ENCODE measurements at regions not wholly inside any gene's neighbourhood (a gene's known extent, or its start where the extent isn't known, plus 50 kb on each side); places are given as distances from the start of the nearest gene placed in this dataset.

DNA sequence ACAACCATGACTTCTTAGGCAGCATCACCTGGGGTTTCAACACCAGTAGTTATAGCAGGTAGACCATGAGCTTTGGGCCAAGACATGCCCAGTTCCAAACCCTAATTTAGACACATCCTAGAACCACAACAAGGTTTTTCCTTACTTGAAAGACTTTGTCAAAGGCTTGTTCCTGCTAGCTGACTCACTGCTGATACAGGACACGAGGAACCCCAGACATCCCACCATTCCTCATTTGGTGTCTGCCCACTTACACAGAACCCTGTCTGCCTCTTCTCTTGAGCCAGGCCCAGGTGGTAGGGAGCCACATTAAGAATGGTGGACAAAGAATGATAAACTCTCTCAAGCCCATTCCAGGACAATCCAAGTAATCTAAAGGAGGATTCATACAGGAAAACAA lies 109.0 kb downstream of the CCDC71L start:
- Histone ChIP-seq H3K36me3 (ENCODE audit: control insufficient read depth in 3 of 3, insufficient read depth in 3 of 3, low read length in 3 of 3) (no peaks in the 10 kb centered on the region), H3K4me1 (ENCODE audit: control insufficient read depth in 3 of 3, insufficient read depth in 3 of 3, low read length in 3 of 3) (no peaks in the 10 kb centered on the region), H3K4me3 (ENCODE audit: low read length in 3 of 3) (no peak overlapping the region), H3K9me3 (ENCODE audit: control insufficient read depth in 3 of 3, low read length in 3 of 3) (no peaks in the 10 kb centered on the region), H3K27me3 (ENCODE audit: control insufficient read depth in 3 of 3, insufficient read depth in 3 of 3, low read length in 3 of 3) (no peaks in the 10 kb centered on the region), H3K27ac (ENCODE audit: low read depth, low read length) (no peak overlapping the region), H3K9ac (ENCODE audit: low read depth in 1 of 3, low read length in 3 of 3) (no peak overlapping the region)

DNA sequence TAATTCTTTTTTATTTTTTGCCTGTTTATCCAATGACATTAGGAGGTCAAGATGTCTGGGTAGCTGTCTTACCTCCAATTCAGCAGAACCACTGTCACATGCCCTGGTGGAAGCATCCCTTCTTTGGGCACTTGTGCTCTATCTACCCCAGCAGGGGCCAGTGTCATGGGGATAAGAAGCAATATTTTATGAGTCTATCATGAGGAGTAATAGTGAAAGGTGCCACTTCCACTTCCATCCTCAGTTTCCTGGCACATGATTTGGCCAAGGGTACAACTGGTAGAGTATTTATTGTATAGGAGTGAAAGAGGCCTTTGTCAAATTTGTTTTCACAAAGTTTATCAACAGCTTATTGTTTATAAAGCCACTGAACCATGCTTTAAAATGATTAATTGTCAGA lies 112.5 kb downstream of the CCDC71L start:
- H3K36me3 ChIP-seq (ENCODE audit: control insufficient read depth in 3 of 3, insufficient read depth in 3 of 3, low read length in 3 of 3): no peaks in the 10 kb centered on the region
- no peaks in the 10 kb centered on the region for H3K27me3 ChIP-seq (ENCODE audit: control insufficient read depth in 3 of 3, insufficient read depth in 3 of 3, low read length in 3 of 3)
- no peak overlapping the region for H3K4me3 ChIP-seq (ENCODE audit: low read length in 3 of 3)
- no peaks in the 10 kb centered on the region for H3K4me1 ChIP-seq (ENCODE audit: control insufficient read depth in 3 of 3, insufficient read depth in 3 of 3, low read length in 3 of 3)
- H3K9me3 ChIP-seq (ENCODE audit: control insufficient read depth in 3 of 3, low read length in 3 of 3): no peaks in the 10 kb centered on the region
- no peak overlapping the region for H3K9ac ChIP-seq (ENCODE audit: low read depth in 1 of 3, low read length in 3 of 3)
- H3K27ac ChIP-seq (ENCODE audit: low read depth, low read length): no peak overlapping the region

DNA sequence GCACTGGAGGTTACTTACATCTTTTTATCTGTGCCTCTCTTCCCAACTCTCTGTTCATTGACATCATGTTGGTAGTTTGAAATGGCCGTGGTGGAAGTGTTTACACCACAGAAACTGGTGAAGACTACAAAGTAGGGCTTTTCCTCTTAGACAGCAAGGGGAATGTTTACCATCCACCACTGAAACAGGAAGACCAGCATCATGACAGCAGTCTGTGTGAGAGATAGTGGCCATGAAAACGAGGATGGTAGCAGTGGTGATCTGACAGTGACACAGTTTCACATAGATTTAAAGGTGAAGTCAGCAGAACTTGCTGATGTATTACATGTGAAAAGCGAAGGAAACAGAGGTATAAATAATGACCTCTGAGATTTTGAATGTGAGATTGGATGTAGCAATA lies 115.7 kb downstream of the CCDC71L start:
- peaks cover 0 to 2% (median 0%) of the 10 kb centered on the region in 3 donors for H3K4me1 ChIP-seq (ENCODE audit: control insufficient read depth in 3 of 3, insufficient read depth in 3 of 3, low read length in 3 of 3)
- no peak overlapping the region for H3K4me3 ChIP-seq (ENCODE audit: low read length in 3 of 3)
- H3K27me3 ChIP-seq (ENCODE audit: control insufficient read depth in 3 of 3, insufficient read depth in 3 of 3, low read length in 3 of 3): no peaks in the 10 kb centered on the region
- no peaks in the 10 kb centered on the region for H3K36me3 ChIP-seq (ENCODE audit: control insufficient read depth in 3 of 3, insufficient read depth in 3 of 3, low read length in 3 of 3)
- H3K27ac ChIP-seq (ENCODE audit: low read depth, low read length): no peak overlapping the region
- no peaks in the 10 kb centered on the region for H3K9me3 ChIP-seq (ENCODE audit: control insufficient read depth in 3 of 3, low read length in 3 of 3)
- H3K9ac ChIP-seq (ENCODE audit: low read depth in 1 of 3, low read length in 3 of 3): no peak overlapping the region

DNA sequence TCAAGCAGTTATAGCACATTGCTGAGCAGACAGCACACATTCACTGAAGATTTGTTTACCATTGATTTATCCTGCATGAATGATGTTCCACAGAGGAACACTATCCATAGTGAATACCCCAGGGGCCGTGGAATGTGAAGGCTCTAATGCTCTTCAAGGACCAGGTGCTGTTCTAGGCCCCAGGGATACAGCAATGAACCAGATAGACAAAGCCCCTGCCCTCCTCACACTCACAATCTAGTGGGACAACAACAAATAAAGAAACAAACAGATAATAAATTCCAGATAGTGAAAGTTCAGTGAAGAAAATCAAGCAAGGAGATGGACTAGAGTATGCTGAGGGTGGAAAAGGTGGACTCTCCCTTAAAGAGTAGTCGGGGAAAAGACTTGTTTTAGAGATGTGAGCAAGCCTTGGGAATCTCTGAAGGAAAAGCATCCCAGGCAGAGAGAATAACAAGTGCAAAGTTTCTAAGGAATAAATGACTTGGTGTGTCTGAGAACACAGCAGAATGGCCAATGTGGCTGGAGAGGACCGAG lies 117.7 kb downstream of the CCDC71L start:
- no peak overlapping the region for H3K9ac ChIP-seq (ENCODE audit: low read depth in 1 of 3, low read length in 3 of 3)

DNA sequence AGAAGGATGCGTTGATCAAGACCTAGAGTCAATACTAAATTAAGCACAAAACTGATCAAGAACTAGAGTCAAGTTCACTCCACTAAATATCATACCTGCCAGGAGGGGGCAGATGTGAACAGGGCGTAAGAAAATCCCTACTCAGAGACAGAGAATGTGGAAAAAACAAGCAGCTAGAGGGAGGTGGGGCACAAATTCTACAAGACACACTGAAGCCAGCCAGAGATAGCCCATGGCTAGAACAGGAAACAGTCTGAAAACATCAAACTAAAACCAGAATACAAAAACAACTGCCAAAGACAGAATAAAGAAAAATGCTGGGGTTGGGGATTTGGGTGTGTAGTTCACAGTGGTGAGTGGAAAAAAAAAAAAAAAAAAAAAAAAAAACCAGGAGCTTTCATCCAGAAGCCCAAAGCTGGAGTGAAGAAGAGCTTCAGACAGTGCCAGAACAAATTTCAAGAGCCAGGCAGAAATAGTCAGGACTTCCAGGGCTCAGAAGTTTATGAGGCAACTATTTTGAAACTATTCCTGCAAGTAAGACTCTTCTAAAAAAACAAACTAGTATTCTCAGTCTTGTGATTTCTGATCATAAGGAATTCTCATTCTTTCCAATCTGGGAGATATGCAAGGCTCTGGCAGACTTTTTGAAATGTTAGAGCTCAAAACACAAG lies 118.3 kb downstream of the CCDC71L start:
- no peak overlapping the region for H3K9ac ChIP-seq (ENCODE audit: low read depth in 1 of 3, low read length in 3 of 3)
- no peak overlapping the region for H3K4me3 ChIP-seq (ENCODE audit: low read length in 3 of 3)
- no peaks in the 10 kb centered on the region for H3K9me3 ChIP-seq (ENCODE audit: control insufficient read depth in 3 of 3, low read length in 3 of 3)
- peak overlapping the region; percentile 66 for H3K27ac ChIP-seq (ENCODE audit: low read depth, low read length)
- peaks cover 0 to 2% (median 0%) of the 10 kb centered on the region in 3 donors for H3K4me1 ChIP-seq (ENCODE audit: control insufficient read depth in 3 of 3, insufficient read depth in 3 of 3, low read length in 3 of 3)
- H3K36me3 ChIP-seq (ENCODE audit: control insufficient read depth in 3 of 3, insufficient read depth in 3 of 3, low read length in 3 of 3): no peaks in the 10 kb centered on the region
- no peaks in the 10 kb centered on the region for H3K27me3 ChIP-seq (ENCODE audit: control insufficient read depth in 3 of 3, insufficient read depth in 3 of 3, low read length in 3 of 3)

More for the DNA sequence above, 117.7 kb downstream of the CCDC71L start:
- Histone ChIP-seq H3K4me1 (ENCODE audit: control insufficient read depth in 3 of 3, insufficient read depth in 3 of 3, low read length in 3 of 3) (peaks cover 0 to 2% (median 0%) of the 10 kb centered on the region in 3 donors), H3K27ac (ENCODE audit: low read depth, low read length) (peak overlapping the region; percentile 66), H3K9me3 (ENCODE audit: control insufficient read depth in 3 of 3, low read length in 3 of 3) (no peaks in the 10 kb centered on the region), H3K36me3 (ENCODE audit: control insufficient read depth in 3 of 3, insufficient read depth in 3 of 3, low read length in 3 of 3) (no peaks in the 10 kb centered on the region), H3K27me3 (ENCODE audit: control insufficient read depth in 3 of 3, insufficient read depth in 3 of 3, low read length in 3 of 3) (no peaks in the 10 kb centered on the region), H3K4me3 (ENCODE audit: low read length in 3 of 3) (no peak overlapping the region)

DNA sequence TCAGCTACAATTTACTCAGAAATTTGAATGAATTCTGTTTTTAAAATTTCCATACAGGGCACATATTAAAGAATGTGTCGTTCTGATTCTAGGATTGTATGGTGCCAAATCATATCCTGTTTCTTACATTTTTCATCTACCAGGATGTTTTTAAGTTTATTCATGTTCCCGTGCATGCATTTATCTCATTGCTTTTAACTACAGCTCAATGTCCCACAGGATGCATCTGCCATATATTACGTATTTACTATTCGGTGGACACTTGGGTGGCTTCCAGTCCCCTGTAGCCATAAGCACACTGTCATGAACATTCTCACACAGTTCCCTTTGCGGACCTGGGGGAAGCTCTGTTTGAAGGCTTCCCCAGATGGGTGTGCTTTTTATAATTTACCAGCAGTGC lies 122.3 kb downstream of the CCDC71L start:
- Histone ChIP-seq H3K27ac (ENCODE audit: low read depth, low read length) (no peak overlapping the region), H3K27me3 (ENCODE audit: control insufficient read depth in 3 of 3, insufficient read depth in 3 of 3, low read length in 3 of 3) (no peaks in the 10 kb centered on the region), H3K4me3 (ENCODE audit: low read length in 3 of 3) (no peak overlapping the region), H3K9ac (ENCODE audit: low read depth in 1 of 3, low read length in 3 of 3) (no peak overlapping the region), H3K9me3 (ENCODE audit: control insufficient read depth in 3 of 3, low read length in 3 of 3) (no peaks in the 10 kb centered on the region), H3K36me3 (ENCODE audit: control insufficient read depth in 3 of 3, insufficient read depth in 3 of 3, low read length in 3 of 3) (no peaks in the 10 kb centered on the region), H3K4me1 (ENCODE audit: control insufficient read depth in 3 of 3, insufficient read depth in 3 of 3, low read length in 3 of 3) (peaks cover 0 to 2% (median 0%) of the 10 kb centered on the region in 3 donors)

DNA sequence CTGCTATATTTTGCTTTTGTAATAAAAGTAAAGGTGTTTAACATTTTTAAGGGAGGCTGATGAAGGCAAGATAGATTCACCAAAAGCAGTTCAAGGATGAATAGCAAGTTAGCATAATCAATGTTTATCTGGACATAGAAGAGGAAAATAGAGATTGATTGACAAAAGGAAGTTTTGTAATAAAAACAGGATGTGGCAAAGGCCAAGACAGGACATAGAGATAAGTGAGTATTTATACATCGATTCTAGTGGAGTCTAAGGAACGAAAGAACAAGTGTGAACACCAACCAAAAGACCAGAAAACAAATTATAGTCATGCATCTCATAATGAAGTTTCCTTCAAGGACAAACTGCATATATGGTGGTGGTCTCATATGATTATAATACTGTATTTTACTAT lies 123.8 kb downstream of the CCDC71L start:
- Histone ChIP-seq H3K4me3 (ENCODE audit: low read length in 3 of 3) (no peak overlapping the region), H3K9ac (ENCODE audit: low read depth in 1 of 3, low read length in 3 of 3) (no peak overlapping the region), H3K27me3 (ENCODE audit: control insufficient read depth in 3 of 3, insufficient read depth in 3 of 3, low read length in 3 of 3) (no peaks in the 10 kb centered on the region), H3K4me1 (ENCODE audit: control insufficient read depth in 3 of 3, insufficient read depth in 3 of 3, low read length in 3 of 3) (no peaks in the 10 kb centered on the region), H3K36me3 (ENCODE audit: control insufficient read depth in 3 of 3, insufficient read depth in 3 of 3, low read length in 3 of 3) (no peaks in the 10 kb centered on the region), H3K27ac (ENCODE audit: low read depth, low read length) (no peak overlapping the region), H3K9me3 (ENCODE audit: control insufficient read depth in 3 of 3, low read length in 3 of 3) (no peaks in the 10 kb centered on the region)

DNA sequence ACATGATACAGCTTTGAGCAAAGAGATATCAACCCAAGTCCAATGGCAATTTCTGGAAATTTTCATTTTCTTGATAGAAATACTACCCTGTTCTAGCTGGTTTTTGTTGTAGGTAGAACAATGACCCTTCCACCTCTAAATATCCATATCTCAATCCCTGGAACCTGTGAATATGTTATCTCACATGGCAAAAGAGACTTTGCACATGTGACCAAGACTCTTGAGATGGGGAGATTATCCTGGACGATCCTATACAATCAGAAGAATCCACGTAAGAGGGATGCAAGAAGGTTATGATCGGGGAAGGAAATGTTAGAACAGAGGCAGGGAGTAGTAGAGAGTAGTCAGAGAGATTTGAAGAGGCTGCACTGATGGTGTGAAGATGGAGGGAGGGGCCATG lies 124.9 kb downstream of the CCDC71L start:
- no peaks in the 10 kb centered on the region for H3K9me3 ChIP-seq (ENCODE audit: control insufficient read depth in 3 of 3, low read length in 3 of 3)
- no peak overlapping the region for H3K4me3 ChIP-seq (ENCODE audit: low read length in 3 of 3)
- H3K27ac ChIP-seq (ENCODE audit: low read depth, low read length): no peak overlapping the region
- no peaks in the 10 kb centered on the region for H3K27me3 ChIP-seq (ENCODE audit: control insufficient read depth in 3 of 3, insufficient read depth in 3 of 3, low read length in 3 of 3)
- H3K4me1 ChIP-seq (ENCODE audit: control insufficient read depth in 3 of 3, insufficient read depth in 3 of 3, low read length in 3 of 3): no peaks in the 10 kb centered on the region
- no peak overlapping the region for H3K9ac ChIP-seq (ENCODE audit: low read depth in 1 of 3, low read length in 3 of 3)
- no peaks in the 10 kb centered on the region for H3K36me3 ChIP-seq (ENCODE audit: control insufficient read depth in 3 of 3, insufficient read depth in 3 of 3, low read length in 3 of 3)

DNA sequence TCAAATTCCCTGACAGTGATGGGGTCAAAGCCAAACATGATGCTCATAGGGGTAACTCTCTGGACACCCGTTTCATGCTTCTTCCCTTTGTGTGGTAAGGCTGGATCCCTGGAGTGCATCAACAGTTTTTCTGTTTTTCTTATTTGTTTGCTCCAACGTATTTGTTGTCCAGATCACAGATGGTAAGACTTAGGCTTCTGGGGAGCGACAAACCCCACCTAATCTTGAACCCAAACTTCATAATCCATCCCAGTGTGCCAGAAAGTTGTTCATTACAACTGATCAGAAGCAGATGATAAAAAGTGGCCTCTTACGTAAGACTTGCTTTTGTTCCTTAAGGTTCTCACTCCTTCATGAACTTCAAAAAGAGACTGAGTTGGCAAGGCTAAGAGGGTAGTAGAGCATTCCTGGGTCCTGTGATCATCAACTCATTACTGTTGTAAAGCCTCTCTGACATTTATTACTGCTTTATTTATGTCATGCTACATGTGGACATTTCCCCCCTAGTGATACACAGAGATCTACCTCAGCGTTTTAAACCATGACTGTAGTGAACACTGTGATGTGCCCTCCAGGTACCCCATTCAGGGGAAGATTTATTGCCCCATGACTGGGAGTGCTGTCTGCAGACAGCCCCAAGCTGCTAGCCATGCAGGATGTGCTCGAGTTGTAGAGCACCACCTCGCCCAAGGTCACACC lies 125.6 kb downstream of the CCDC71L start:
- no peak overlapping the region for H3K27ac ChIP-seq (ENCODE audit: low read depth, low read length)

DNA sequence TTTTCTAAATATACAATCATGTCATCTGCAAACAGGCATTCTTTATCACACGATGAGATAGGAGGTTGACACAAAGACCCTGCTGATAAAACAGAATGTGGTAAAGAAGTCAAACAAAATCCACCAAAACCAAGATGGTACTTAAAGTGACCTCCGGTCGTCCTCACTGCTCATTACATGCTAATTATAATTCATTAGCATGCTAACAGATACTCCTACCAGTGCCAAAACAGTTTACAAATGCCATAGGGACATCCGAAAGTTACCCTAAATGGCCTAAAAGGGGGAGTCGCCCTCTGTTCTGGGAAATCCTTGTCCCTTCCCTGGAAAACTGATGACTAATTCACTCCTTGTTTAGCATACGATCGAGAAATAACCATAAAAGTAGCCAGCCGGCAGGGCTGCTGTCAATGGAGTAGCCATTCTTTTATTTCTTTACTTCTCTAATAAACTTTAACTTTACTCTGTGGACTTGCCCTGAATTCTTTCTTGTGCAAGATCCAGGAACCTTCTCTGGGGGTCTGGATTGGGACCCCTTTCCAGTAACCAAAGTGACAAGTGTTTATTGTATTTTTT lies 126.6 kb downstream of the CCDC71L start:
- no peaks in the 10 kb centered on the region for H3K36me3 ChIP-seq (ENCODE audit: control insufficient read depth in 3 of 3, insufficient read depth in 3 of 3, low read length in 3 of 3)
- no peak overlapping the region for H3K4me3 ChIP-seq (ENCODE audit: low read length in 3 of 3)
- H3K9me3 ChIP-seq (ENCODE audit: control insufficient read depth in 3 of 3, low read length in 3 of 3): no peaks in the 10 kb centered on the region

More for the DNA sequence above, 125.6 kb downstream of the CCDC71L start:
- H3K9ac ChIP-seq (ENCODE audit: low read depth in 1 of 3, low read length in 3 of 3): no peak overlapping the region
- H3K36me3 ChIP-seq (ENCODE audit: control insufficient read depth in 3 of 3, insufficient read depth in 3 of 3, low read length in 3 of 3): no peaks in the 10 kb centered on the region
- H3K4me3 ChIP-seq (ENCODE audit: low read length in 3 of 3): no peak overlapping the region
- no peaks in the 10 kb centered on the region for H3K4me1 ChIP-seq (ENCODE audit: control insufficient read depth in 3 of 3, insufficient read depth in 3 of 3, low read length in 3 of 3)
- no peaks in the 10 kb centered on the region for H3K27me3 ChIP-seq (ENCODE audit: control insufficient read depth in 3 of 3, insufficient read depth in 3 of 3, low read length in 3 of 3)
- no peaks in the 10 kb centered on the region for H3K9me3 ChIP-seq (ENCODE audit: control insufficient read depth in 3 of 3, low read length in 3 of 3)

More for the DNA sequence above, 126.6 kb downstream of the CCDC71L start:
- H3K27me3 ChIP-seq (ENCODE audit: control insufficient read depth in 3 of 3, insufficient read depth in 3 of 3, low read length in 3 of 3): no peaks in the 10 kb centered on the region
- no peak overlapping the region for H3K9ac ChIP-seq (ENCODE audit: low read depth in 1 of 3, low read length in 3 of 3)
- H3K4me1 ChIP-seq (ENCODE audit: control insufficient read depth in 3 of 3, insufficient read depth in 3 of 3, low read length in 3 of 3): no peaks in the 10 kb centered on the region
- H3K27ac ChIP-seq (ENCODE audit: low read depth, low read length): no peak overlapping the region
